A673 (cell line): ENCODE measurements at regions not wholly inside any gene's neighbourhood (a gene's known extent, or its start where the extent isn't known, plus 50 kb on each side); places are given as distances from the start of the nearest gene placed in this dataset.

Experiments
- CTCF ChIP-seq: fragments of 300-800, 200-600 bp; sonication (generic); conservative IDR thresholded peaks from 2 replicates; pipeline ENCODE4 v1.5.1; 2017; ENCODE audit warnings: low read depth, mild to moderate bottlenecking, antibody characterized with exemption, low read length, moderate library complexity, mixed read lengths
- EZH2 ChIP-seq: fragments of 200-600 bp; sonication (generic); IDR thresholded peaks from 2 replicates; pipeline ENCODE4 v1.6.1; 2017; ENCODE audit warnings: borderline replicate concordance, low read depth, mild to moderate bottlenecking, mixed read lengths, antibody characterized with exemption, low read length; ENCODE audit not compliant: poor library complexity, severe bottlenecking

GRCh38 chr14:29391231-29391630 lies 536.4 kb downstream of the PRKD1 start:
- TF ChIP-seq CTCF (no peak), EZH2 (no peak)
